ENCODE measurements at regions not wholly inside any gene's neighbourhood (a gene's known extent, or its start where the extent isn't known, plus 50 kb on each side); places are given as distances from the start of the nearest gene placed in this dataset.

- H3K9me3 ChIP-seq (ENCODE audit: low read length), result no peaks in the 10 kb centered on the region
- no peaks in the 10 kb centered on the region for H3K9me2 ChIP-seq (replicated peaks; ENCODE audit: insufficient read depth, low read length)
- no peaks in the 10 kb centered on the region for H3K27me3 ChIP-seq (ENCODE audit: low read length)
- H3K4me3 ChIP-seq (ENCODE audit: low read length), result no peak overlapping the region
- H3K79me2 ChIP-seq (ENCODE audit: low read length), result no peaks in the 10 kb centered on the region
- no peak for DNase-seq
- H3K36me3 ChIP-seq (ENCODE audit: insufficient read depth, low read length), result no peaks in the 10 kb centered on the region
- H4K20me1 ChIP-seq (ENCODE audit: insufficient read depth, low read depth, low read length), result 0 out of 2 replicates have a peak, but pooled peaks cover 5% of the 10 kb centered on the region
- no peak overlapping the region for H3K4me2 ChIP-seq (ENCODE audit: low read depth, low read length, poor library complexity, severe bottlenecking)
- H3K27ac ChIP-seq (ENCODE audit: low read length), result no peak overlapping the region
- no peak overlapping the region for H3K9ac ChIP-seq (ENCODE audit: low read length)
- no peaks in the 10 kb centered on the region for H3K4me1 ChIP-seq (ENCODE audit: low read length)
- H2AFZ ChIP-seq (ENCODE audit: low read length), result no peak overlapping the region
These were observed 211.2 kb downstream of the GADD45G start for GRCh38 chr9:89815903-89816573.

DNA sequence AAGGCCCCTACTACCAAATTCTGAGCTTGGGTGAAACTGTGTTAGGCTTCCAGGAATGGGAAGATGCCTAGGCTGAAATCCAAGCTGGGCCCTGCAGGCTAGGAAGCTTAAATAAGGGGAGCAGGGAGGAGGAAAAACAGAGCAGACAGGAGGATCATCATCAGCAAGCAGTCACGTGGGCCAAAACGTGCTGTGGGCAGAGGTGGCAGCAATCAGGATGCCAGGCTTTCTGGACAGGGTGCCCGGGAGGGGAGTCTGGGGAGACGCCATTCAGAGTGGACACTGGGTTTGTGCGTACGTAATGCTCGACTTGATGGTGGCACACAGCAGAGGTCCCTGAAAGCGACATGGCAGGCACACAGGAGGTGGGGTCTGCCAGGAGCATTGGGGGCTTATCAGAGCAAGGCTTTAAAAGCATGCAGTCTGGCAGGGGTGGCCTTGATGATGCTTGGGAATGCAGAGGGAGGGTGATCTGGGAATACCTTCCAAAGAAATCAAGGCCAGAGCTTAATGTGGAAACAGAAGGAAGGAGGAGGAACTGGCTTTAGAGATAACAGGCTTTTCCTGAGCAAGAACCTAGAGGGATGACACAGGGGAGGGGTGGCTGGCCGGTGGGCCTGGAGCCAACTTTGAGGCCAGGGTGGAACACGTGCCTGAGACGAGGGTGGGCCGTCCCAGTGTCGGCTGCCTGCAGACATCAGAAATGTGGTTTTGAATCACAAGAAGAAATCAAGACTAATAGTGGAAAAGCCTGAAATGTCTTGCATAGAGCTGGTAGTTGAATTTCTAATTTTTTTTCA lies 212.5 kb downstream of the GADD45G start:
- DNase-seq, result no peak
- H3K4me2 ChIP-seq (ENCODE audit: low read depth, low read length, poor library complexity, severe bottlenecking), result no peak overlapping the region
- H3K79me2 ChIP-seq (ENCODE audit: low read length), result no peaks in the 10 kb centered on the region

GRCh38 chr9:89820337-89820736 lies 215.5 kb downstream of the GADD45G start:
- Histone ChIP-seq H4K20me1 (ENCODE audit: insufficient read depth, low read depth, low read length) (0 out of 2 replicates have a peak, but pooled peaks cover 5% of the 10 kb centered on the region), H3K9ac (ENCODE audit: low read length) (no peak overlapping the region), H3K9me3 (ENCODE audit: low read length) (no peaks in the 10 kb centered on the region), H3K4me2 (ENCODE audit: low read depth, low read length, poor library complexity, severe bottlenecking) (no peak overlapping the region), H3K4me3 (ENCODE audit: low read length) (no peak overlapping the region), H3K4me1 (ENCODE audit: low read length) (no peaks in the 10 kb centered on the region), H3K27me3 (ENCODE audit: low read length) (0 out of 2 replicates have a peak, but pooled peaks cover 3% of the 10 kb centered on the region), H3K36me3 (ENCODE audit: insufficient read depth, low read length) (no peaks in the 10 kb centered on the region), H2AFZ (ENCODE audit: low read length) (no peak overlapping the region), H3K27ac (ENCODE audit: low read length) (no peak overlapping the region), H3K9me2 (replicated peaks; ENCODE audit: insufficient read depth, low read length) (no peaks in the 10 kb centered on the region), H3K79me2 (ENCODE audit: low read length) (no peaks in the 10 kb centered on the region)
- no peak for DNase-seq

More for the DNA sequence above, 212.5 kb downstream of the GADD45G start:
- Histone ChIP-seq H2AFZ (ENCODE audit: low read length) (no peak overlapping the region), H3K27ac (ENCODE audit: low read length) (no peak overlapping the region), H3K9ac (ENCODE audit: low read length) (no peak overlapping the region), H4K20me1 (ENCODE audit: insufficient read depth, low read depth, low read length) (0 out of 2 replicates have a peak, but pooled peaks cover 5% of the 10 kb centered on the region), H3K36me3 (ENCODE audit: insufficient read depth, low read length) (no peaks in the 10 kb centered on the region), H3K9me2 (replicated peaks; ENCODE audit: insufficient read depth, low read length) (no peaks in the 10 kb centered on the region), H3K27me3 (ENCODE audit: low read length) (no peaks in the 10 kb centered on the region), H3K4me3 (ENCODE audit: low read length) (no peak overlapping the region), H3K9me3 (ENCODE audit: low read length) (no peaks in the 10 kb centered on the region), H3K4me1 (ENCODE audit: low read length) (no peaks in the 10 kb centered on the region)

DNA sequence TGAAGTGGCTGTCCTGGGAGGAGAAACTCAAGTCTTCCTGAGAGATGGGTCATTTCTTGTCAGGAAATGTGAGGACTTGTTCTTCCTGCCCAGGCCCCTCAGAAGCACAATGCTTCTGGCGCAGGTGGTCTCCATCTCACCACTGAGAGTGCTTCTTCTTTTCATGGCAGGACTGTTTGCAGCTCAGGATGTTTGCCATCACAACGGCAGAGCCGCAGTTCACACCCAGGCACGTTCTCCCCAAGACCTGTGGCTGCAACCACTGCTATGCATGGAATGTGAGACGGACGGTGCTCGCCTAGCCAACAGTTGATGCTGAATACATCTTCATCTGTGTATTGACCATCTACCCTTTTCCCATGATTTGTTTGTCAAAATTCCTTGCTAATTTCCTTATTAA lies 216.3 kb downstream of the GADD45G start:
- Histone ChIP-seq H3K4me3 (ENCODE audit: low read length) (no peak overlapping the region), H3K4me2 (ENCODE audit: low read depth, low read length, poor library complexity, severe bottlenecking) (no peak overlapping the region), H3K9me2 (replicated peaks; ENCODE audit: insufficient read depth, low read length) (no peaks in the 10 kb centered on the region), H3K27ac (ENCODE audit: low read length) (no peak overlapping the region), H3K4me1 (ENCODE audit: low read length) (no peaks in the 10 kb centered on the region), H2AFZ (ENCODE audit: low read length) (no peak overlapping the region), H4K20me1 (ENCODE audit: insufficient read depth, low read depth, low read length) (0 out of 2 replicates have a peak, but pooled peaks cover 5% of the 10 kb centered on the region), H3K79me2 (ENCODE audit: low read length) (no peaks in the 10 kb centered on the region), H3K27me3 (ENCODE audit: low read length) (0 out of 2 replicates have a peak, but pooled peaks cover 3% of the 10 kb centered on the region), H3K36me3 (ENCODE audit: insufficient read depth, low read length) (no peaks in the 10 kb centered on the region), H3K9me3 (ENCODE audit: low read length) (no peaks in the 10 kb centered on the region), H3K9ac (ENCODE audit: low read length) (no peak overlapping the region)
- no peak for DNase-seq

GRCh38 chr9:89822996-89823395 lies 218.2 kb downstream of the GADD45G start:
- H3K4me2 ChIP-seq (ENCODE audit: low read depth, low read length, poor library complexity, severe bottlenecking), result no peak overlapping the region
- H4K20me1 ChIP-seq (ENCODE audit: insufficient read depth, low read depth, low read length), result no peaks in the 10 kb centered on the region
- H3K9ac ChIP-seq (ENCODE audit: low read length), result no peak overlapping the region
- H3K4me1 ChIP-seq (ENCODE audit: low read length), result no peaks in the 10 kb centered on the region
- 0 out of 2 replicates have a peak, but pooled peaks cover 3% of the 10 kb centered on the region for H3K27me3 ChIP-seq (ENCODE audit: low read length)
- no peaks in the 10 kb centered on the region for H3K36me3 ChIP-seq (ENCODE audit: insufficient read depth, low read length)
- DNase-seq, result no peak
- no peaks in the 10 kb centered on the region for H3K9me3 ChIP-seq (ENCODE audit: low read length)
- no peak overlapping the region for H2AFZ ChIP-seq (ENCODE audit: low read length)
- H3K4me3 ChIP-seq (ENCODE audit: low read length), result no peak overlapping the region
- no peak overlapping the region for H3K27ac ChIP-seq (ENCODE audit: low read length)
- H3K79me2 ChIP-seq (ENCODE audit: low read length), result no peaks in the 10 kb centered on the region
- no peaks in the 10 kb centered on the region for H3K9me2 ChIP-seq (replicated peaks; ENCODE audit: insufficient read depth, low read length)

GRCh38 chr9:89825669-89826068 lies 220.9 kb downstream of the GADD45G start:
- H3K4me2 ChIP-seq (ENCODE audit: low read depth, low read length, poor library complexity, severe bottlenecking), result no peak overlapping the region
- H3K9ac ChIP-seq (ENCODE audit: low read length), result no peak overlapping the region
- no peaks in the 10 kb centered on the region for H3K79me2 ChIP-seq (ENCODE audit: low read length)
- no peaks in the 10 kb centered on the region for H3K36me3 ChIP-seq (ENCODE audit: insufficient read depth, low read length)
- no peak overlapping the region for H2AFZ ChIP-seq (ENCODE audit: low read length)
- no peaks in the 10 kb centered on the region for H3K4me1 ChIP-seq (ENCODE audit: low read length)
- H3K9me3 ChIP-seq (ENCODE audit: low read length), result no peaks in the 10 kb centered on the region
- no peaks in the 10 kb centered on the region for H4K20me1 ChIP-seq (ENCODE audit: insufficient read depth, low read depth, low read length)
- 0 out of 2 replicates have a peak, but pooled peaks cover 3% of the 10 kb centered on the region for H3K27me3 ChIP-seq (ENCODE audit: low read length)
- no peak overlapping the region for H3K4me3 ChIP-seq (ENCODE audit: low read length)
- DNase-seq, result no peak
- no peak overlapping the region for H3K27ac ChIP-seq (ENCODE audit: low read length)
- H3K9me2 ChIP-seq (replicated peaks; ENCODE audit: insufficient read depth, low read length), result no peaks in the 10 kb centered on the region

GRCh38 chr9:89826186-89826585 lies 221.4 kb downstream of the GADD45G start:
- Histone ChIP-seq H3K4me2 (ENCODE audit: low read depth, low read length, poor library complexity, severe bottlenecking) (no peak overlapping the region), H2AFZ (ENCODE audit: low read length) (no peak overlapping the region), H3K27ac (ENCODE audit: low read length) (no peak overlapping the region), H3K4me3 (ENCODE audit: low read length) (no peak overlapping the region), H3K9me3 (ENCODE audit: low read length) (no peaks in the 10 kb centered on the region), H3K36me3 (ENCODE audit: insufficient read depth, low read length) (no peaks in the 10 kb centered on the region), H3K27me3 (ENCODE audit: low read length) (0 out of 2 replicates have a peak, but pooled peaks cover 3% of the 10 kb centered on the region), H4K20me1 (ENCODE audit: insufficient read depth, low read depth, low read length) (no peaks in the 10 kb centered on the region), H3K9ac (ENCODE audit: low read length) (no peak overlapping the region), H3K79me2 (ENCODE audit: low read length) (no peaks in the 10 kb centered on the region), H3K4me1 (ENCODE audit: low read length) (no peaks in the 10 kb centered on the region), H3K9me2 (replicated peaks; ENCODE audit: insufficient read depth, low read length) (no peaks in the 10 kb centered on the region)
- DNase-seq, result no peak

DNA sequence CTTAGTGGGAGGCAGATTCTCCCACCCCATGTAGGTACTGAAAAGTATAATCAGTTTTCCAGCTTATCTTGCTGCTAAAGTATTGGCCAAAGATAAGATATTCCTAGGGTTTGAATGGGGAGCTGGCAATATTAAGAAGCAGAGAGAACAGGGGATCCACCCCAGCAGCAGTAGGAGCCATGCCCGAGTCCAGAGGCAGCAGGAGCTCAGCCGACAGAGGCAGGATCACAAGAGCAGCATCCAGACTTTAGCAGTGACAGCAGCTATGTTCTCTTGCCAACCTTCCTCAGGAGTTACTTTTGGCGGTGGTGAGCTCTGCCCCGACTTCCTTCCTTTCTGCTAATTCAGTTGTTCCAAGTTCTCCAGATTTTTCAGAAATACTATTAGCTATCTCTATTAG lies 224.5 kb downstream of the GADD45G start:
- no peak for DNase-seq
- H3K27ac ChIP-seq (ENCODE audit: low read length), result no peak overlapping the region
- H4K20me1 ChIP-seq (ENCODE audit: insufficient read depth, low read depth, low read length), result no peaks in the 10 kb centered on the region
- no peak overlapping the region for H3K4me3 ChIP-seq (ENCODE audit: low read length)
- H3K36me3 ChIP-seq (ENCODE audit: insufficient read depth, low read length), result no peaks in the 10 kb centered on the region
- H3K4me1 ChIP-seq (ENCODE audit: low read length), result no peaks in the 10 kb centered on the region
- no peak overlapping the region for H2AFZ ChIP-seq (ENCODE audit: low read length)
- H3K27me3 ChIP-seq (ENCODE audit: low read length), result no peaks in the 10 kb centered on the region
- H3K9me2 ChIP-seq (replicated peaks; ENCODE audit: insufficient read depth, low read length), result no peaks in the 10 kb centered on the region
- no peaks in the 10 kb centered on the region for H3K79me2 ChIP-seq (ENCODE audit: low read length)
- H3K4me2 ChIP-seq (ENCODE audit: low read depth, low read length, poor library complexity, severe bottlenecking), result no peak overlapping the region
- no peaks in the 10 kb centered on the region for H3K9me3 ChIP-seq (ENCODE audit: low read length)
- no peak overlapping the region for H3K9ac ChIP-seq (ENCODE audit: low read length)

Measured in Karpas-422 (cell line).